SU-DHL-6 (cell line): ENCODE measurements at regions not wholly inside any gene's neighbourhood (a gene's known extent, or its start where the extent isn't known, plus 50 kb on each side); places are given as distances from the start of the nearest gene placed in this dataset.

Experiments used
- H2AFZ ChIP-seq: fragments of 200-600 bp; sonication (generic); 2 replicates; pipeline ENCODE4 v1.6.1; 2014; ENCODE audit warnings: low read depth, mild to moderate bottlenecking, moderate library complexity, mixed read lengths, antibody characterized with exemption, low read length; ENCODE audit not compliant: severe bottlenecking
- H3F3A ChIP-seq: fragments of 200-600 bp; shearing (Covaris generic); 2 replicates; pipeline ENCODE4 v1.6.0; 2016; ENCODE audit warnings: antibody characterized with exemption, mild to moderate bottlenecking; ENCODE audit not compliant: insufficient read depth
- H3K27ac ChIP-seq: fragments of 200-600 bp; sonication (generic); 2 replicates; pipeline ENCODE4 v1.5.1; 2016; ENCODE audit warnings: low read depth, mild to moderate bottlenecking, low read length, moderate library complexity, mixed read lengths
- H3K27me3 ChIP-seq: fragments of 200-600 bp; sonication (generic), shearing (Covaris generic); 2 replicates; pipeline ENCODE4 v1.6.0; 2014; ENCODE audit warnings: mild to moderate bottlenecking, low read length
- H3K36me3 ChIP-seq: fragments of 200-600 bp; sonication (generic); 2 replicates; pipeline ENCODE4 v1.6.1; 2014; ENCODE audit warnings: mild to moderate bottlenecking, low read length, mixed read lengths
- H3K4me2 ChIP-seq: fragments of 300-600, 200-600 bp; shearing (Covaris generic), sonication (generic); 2 replicates; pipeline ENCODE4 v1.6.0; 2014; ENCODE audit warnings: low read length, low read depth, mild to moderate bottlenecking; ENCODE audit not compliant: poor library complexity, severe bottlenecking
- H3K4me3 ChIP-seq: fragments of 200-600 bp; sonication (generic); 2 replicates; pipeline ENCODE4 v1.5.1; 2014; ENCODE audit warnings: antibody characterized with exemption, low read length, mild to moderate bottlenecking, mixed read lengths; ENCODE audit not compliant: insufficient read depth, poor library complexity, severe bottlenecking
- H3K79me2 ChIP-seq: fragments of 200-600 bp; sonication (generic); 2 replicates; pipeline ENCODE4 v1.6.1; 2014; ENCODE audit warnings: mild to moderate bottlenecking, low read length, moderate library complexity; ENCODE audit not compliant: insufficient read depth
- H3K9ac ChIP-seq: fragments of 200-600 bp; sonication (generic); 2 replicates; pipeline ENCODE4 v1.7.0; 2014; ENCODE audit warnings: mild to moderate bottlenecking, low read length
- H3K9me2 ChIP-seq: fragments of 200-600 bp; sonication (generic); replicated peaks from 2 replicates; pipeline ENCODE4 v1.6.1; 2014; ENCODE audit warnings: low read length; ENCODE audit not compliant: insufficient read depth
- H3K9me3 ChIP-seq: fragments of 200-600 bp; sonication (generic); 2 replicates; pipeline ENCODE4 v1.6.1; 2014; ENCODE audit warnings: low read length, mixed read lengths; ENCODE audit not compliant: insufficient read depth
- H4K20me1 ChIP-seq: fragments of 200-600 bp; sonication (generic); 2 replicates; pipeline ENCODE4 v1.6.1; 2014; ENCODE audit warnings: low read depth, mild to moderate bottlenecking, antibody characterized with exemption, low read length, moderate library complexity, mixed read lengths
- CTCF ChIP-seq: fragments of 200-600 bp; sonication (generic); IDR thresholded peaks from one replicate; pipeline ENCODE4 v1.5.1; 2017; ENCODE audit warnings: antibody characterized with exemption, mild to moderate bottlenecking, low read length, moderate library complexity; ENCODE audit not compliant: insufficient read depth, poor library complexity, severe bottlenecking
- EZH2phosphoT487 ChIP-seq: fragments of 200-600 bp; sonication (generic), shearing (Covaris generic); conservative IDR thresholded peaks from 2 replicates; pipeline ENCODE4 v1.6.1; 2018; ENCODE audit warnings: mild to moderate bottlenecking, antibody characterized with exemption, low read length, moderate library complexity, mixed read lengths

GRCh38 chr5:93967923-93968322 is 226.5 kb upstream of the POU5F2 start:
- Histone ChIP-seq H3K79me2 (no peaks in the 10 kb centered on the region), H3K27ac (no peak overlapping the region), H3K9me2 (no peaks in the 10 kb centered on the region), H3K4me3 (no peak overlapping the region), H3F3A (no peaks in the 10 kb centered on the region), H3K4me2 (no peak overlapping the region), H3K9me3 (no peaks in the 10 kb centered on the region), H3K9ac (no peak overlapping the region), H2AFZ (no peak overlapping the region), H4K20me1 (no peaks in the 10 kb centered on the region), H3K27me3 (no peaks in the 10 kb centered on the region), H3K36me3 (no peaks in the 10 kb centered on the region; the same call in 1 of the 2 replicates)
- TF ChIP-seq CTCF, result no peak
- no peak for TF ChIP-seq EZH2phosphoT487

- no peaks in the 10 kb centered on the region for H4K20me1 ChIP-seq
- no peaks in the 10 kb centered on the region for H3F3A ChIP-seq
- no peak overlapping the region for H3K4me3 ChIP-seq
- no peak overlapping the region for H3K9ac ChIP-seq
- H3K27me3 ChIP-seq, result no peaks in the 10 kb centered on the region
- H3K4me2 ChIP-seq, result no peak overlapping the region
- no peaks in the 10 kb centered on the region for H3K9me3 ChIP-seq
- H3K79me2 ChIP-seq, result no peaks in the 10 kb centered on the region
- H3K9me2 ChIP-seq, result no peaks in the 10 kb centered on the region
- H2AFZ ChIP-seq, result no peak overlapping the region
- H3K36me3 ChIP-seq, result no peaks in the 10 kb centered on the region; the same call in 1 of the 2 replicates
- no peak overlapping the region for H3K27ac ChIP-seq
- TF ChIP-seq EZH2phosphoT487 (no peak), CTCF (no peak)
Observed at GRCh38 chr5:93964421-93964820, 223.0 kb upstream of the POU5F2 start.

- Histone ChIP-seq H3K9ac (no peak overlapping the region), H3K9me2 (no peaks in the 10 kb centered on the region), H3K4me3 (no peak overlapping the region), H3K9me3 (no peaks in the 10 kb centered on the region), H3K4me2 (no peak overlapping the region), H2AFZ (no peak overlapping the region), H3F3A (no peaks in the 10 kb centered on the region), H4K20me1 (no peaks in the 10 kb centered on the region), H3K27me3 (no peaks in the 10 kb centered on the region), H3K27ac (no peak overlapping the region), H3K79me2 (no peaks in the 10 kb centered on the region), H3K36me3 (no peaks in the 10 kb centered on the region; the same call in 1 of the 2 replicates)
- TF ChIP-seq EZH2phosphoT487 (no peak), CTCF (no peak)
Observed at GRCh38 chr5:93960042-93960441, 218.6 kb upstream of the POU5F2 start.
